ENCODE measurements at regions not wholly inside any gene's neighbourhood (a gene's known extent, or its start where the extent isn't known, plus 50 kb on each side); places are given as distances from the start of the nearest gene placed in this dataset.
"Not testable (repeated sequence)": the region's sequence is repeated elsewhere in the genome, so short reads cannot be mapped to it uniquely, and the experiment has no call there.

GRCh38 chr7:93025389-93025788 lies 92.4 kb downstream of the SAMD9 start:
- Mint-ChIP-seq H3K36me3 (no peaks in the 10 kb centered on the region), H3K27me3 (ENCODE audit: low read depth in 3 of 3) (peaks cover 0 to 6% (median 0%) of the 10 kb centered on the region in 3 donors), H3K4me3 (no peak overlapping the region), H3K9me3 (peaks cover 3 to 19% (median 14%) of the 10 kb centered on the region in 7 donors), H3K27ac (no peak overlapping the region), H3K4me1 (no peaks in the 10 kb centered on the region)
- H3K9me3 ChIP-seq (replicated peaks in 1 of 2; ENCODE audit: control insufficient read depth in 1 of 2, insufficient read depth in 1 of 2, low read length in 2 of 2): peaks cover 0 to 4% of the 10 kb centered on the region in 2 donors
- H3K27ac ChIP-seq (ENCODE audit: low read depth in 1 of 2, low read length in 2 of 2): no peak overlapping the region
- H4K20me1 ChIP-seq (ENCODE audit: insufficient read depth, low read length): no peaks in the 10 kb centered on the region
- H3K79me2 ChIP-seq (ENCODE audit: insufficient read depth, low read length): no peaks in the 10 kb centered on the region
- no peak overlapping the region for H3K9ac ChIP-seq (ENCODE audit: insufficient read depth, low read length, poor library complexity, severe bottlenecking)
- no peak overlapping the region for H3K4me3 ChIP-seq (replicated peaks in 1 of 3; ENCODE audit: low read depth in 2 of 3, low read length in 3 of 3)
- H3K4me2 ChIP-seq (replicated peaks; ENCODE audit: extremely low read depth, low read length, poor library complexity, severe bottlenecking): no peak overlapping the region
- no peaks in the 10 kb centered on the region for H3K27me3 ChIP-seq (ENCODE audit: control insufficient read depth in 2 of 2, insufficient read depth in 2 of 2, low read length in 2 of 2)
- intact Hi-C loops (cut with micrococcal nuclease): no loop called here
- no CpG with 5 or more reads among the region's 2 CpGs for WGBS (ENCODE audit: insufficient coverage)
- no peaks in the 10 kb centered on the region for H3K36me3 ChIP-seq (replicated peaks in 1 of 2; ENCODE audit: control insufficient read depth in 1 of 2, insufficient read depth in 2 of 2, low read length in 2 of 2)
- TF ChIP-seq CTCF (IDR thresholded peaks at IDR 0.05): no peak
- H2AFZ ChIP-seq (ENCODE audit: insufficient read depth, low read depth, low read length, poor library complexity, severe bottlenecking): no peak overlapping the region
- DNase-seq: no peak
- no peaks in the 10 kb centered on the region for H3K4me1 ChIP-seq (ENCODE audit: control insufficient read depth in 1 of 2, insufficient read depth in 2 of 2, low read length in 2 of 2)

DNA sequence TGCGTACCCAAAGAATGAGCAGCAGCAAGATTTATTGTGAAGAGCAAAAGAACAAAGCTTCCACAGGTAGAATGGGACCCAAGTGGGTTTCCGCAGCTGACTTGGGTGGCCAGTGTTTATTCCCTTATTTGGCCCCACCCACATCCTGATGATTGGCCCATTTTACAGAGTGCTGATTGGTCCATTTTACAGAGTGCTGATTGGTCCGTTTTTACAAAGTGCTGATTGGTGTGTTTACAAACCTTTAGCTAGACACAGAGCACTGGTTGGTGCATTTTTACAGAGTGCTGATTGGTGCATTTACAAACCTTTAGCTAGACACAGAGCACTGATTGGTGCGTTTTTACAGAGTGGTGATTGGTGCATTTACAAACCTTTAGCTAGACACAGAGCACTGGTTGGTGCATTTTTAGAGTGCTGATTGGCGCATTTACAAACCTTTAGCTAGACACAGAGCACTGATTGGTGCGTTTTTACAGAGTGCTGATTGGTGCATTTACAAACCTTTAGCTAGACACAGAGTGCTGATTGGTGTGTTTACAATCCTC lies 94.8 kb downstream of the SAMD9 start:
- H3K4me1 ChIP-seq (ENCODE audit: control insufficient read depth in 1 of 2, insufficient read depth in 2 of 2, low read length in 2 of 2); H3K27me3 Mint-ChIP-seq (ENCODE audit: low read depth in 3 of 3); H4K20me1 ChIP-seq (ENCODE audit: insufficient read depth, low read length); H3K4me3 ChIP-seq (replicated peaks in 1 of 3; ENCODE audit: low read depth in 2 of 3, low read length in 3 of 3); H3K4me3 Mint-ChIP-seq; H3K27ac ChIP-seq (ENCODE audit: low read depth in 1 of 2, low read length in 2 of 2); H3K4me2 ChIP-seq (replicated peaks; ENCODE audit: extremely low read depth, low read length, poor library complexity, severe bottlenecking); H3K79me2 ChIP-seq (ENCODE audit: insufficient read depth, low read length); H2AFZ ChIP-seq (ENCODE audit: insufficient read depth, low read depth, low read length, poor library complexity, severe bottlenecking); H3K4me1 Mint-ChIP-seq; H3K36me3 Mint-ChIP-seq; DNase-seq; intact Hi-C loops (cut with micrococcal nuclease); H3K27ac Mint-ChIP-seq; H3K9ac ChIP-seq (ENCODE audit: insufficient read depth, low read length, poor library complexity, severe bottlenecking); H3K9me3 ChIP-seq (replicated peaks in 1 of 2; ENCODE audit: control insufficient read depth in 1 of 2, insufficient read depth in 1 of 2, low read length in 2 of 2); H3K36me3 ChIP-seq (replicated peaks in 1 of 2; ENCODE audit: control insufficient read depth in 1 of 2, insufficient read depth in 2 of 2, low read length in 2 of 2); H3K27me3 ChIP-seq (ENCODE audit: control insufficient read depth in 2 of 2, insufficient read depth in 2 of 2, low read length in 2 of 2): not testable (repeated sequence)
- 100% methylated on average over 3 of the region's 6 CpGs for WGBS (ENCODE audit: insufficient coverage)
- peaks cover 3 to 12% (median 9%) of the 10 kb centered on the region in 7 donors for H3K9me3 Mint-ChIP-seq

Measured in CD14-positive monocyte (primary cell).